8988T (cell line): ENCODE measurements at regions not wholly inside any gene's neighbourhood (a gene's known extent, or its start where the extent isn't known, plus 50 kb on each side); places are given as distances from the start of the nearest gene placed in this dataset.
"Not testable (repeated sequence)": the region's sequence is repeated elsewhere in the genome, so short reads cannot be mapped to it uniquely, and the experiment has no call there.

Experiments
- DNase-seq: peaks from one replicate; pipeline ENCODE4 v3.0.0; 2011

GRCh38 chrX:3428792-3429191 is 82.3 kb upstream of the MXRA5 start:
- DNase-seq: no peak

- DNase-seq: no peak
Observed at GRCh38 chrX:3426552-3426951, 80.1 kb upstream of the MXRA5 start.

DNA sequence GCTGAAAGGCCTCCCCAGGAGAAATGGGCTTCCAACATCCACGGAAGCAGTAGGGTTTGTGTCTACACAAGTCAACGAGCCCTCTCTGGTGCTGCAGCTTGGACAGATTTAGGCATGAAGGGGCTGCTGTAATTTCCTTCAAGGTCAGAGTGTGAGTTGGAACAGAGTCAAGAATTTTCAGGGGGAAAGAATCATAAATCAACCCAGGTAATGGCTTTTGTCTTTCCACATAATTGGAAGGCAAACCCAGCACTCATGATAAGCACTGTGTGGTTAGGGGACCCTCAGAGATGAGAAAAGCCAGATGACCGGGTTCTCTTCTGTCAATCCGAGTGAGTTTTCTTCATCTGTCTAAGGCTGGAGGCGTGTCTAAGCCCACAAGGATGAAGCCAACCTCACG is 78.6 kb upstream of the MXRA5 start:
- DNase-seq: no peak

- no peak for DNase-seq
Observed at GRCh38 chrX:3420316-3420715, 73.9 kb upstream of the MXRA5 start.

DNA sequence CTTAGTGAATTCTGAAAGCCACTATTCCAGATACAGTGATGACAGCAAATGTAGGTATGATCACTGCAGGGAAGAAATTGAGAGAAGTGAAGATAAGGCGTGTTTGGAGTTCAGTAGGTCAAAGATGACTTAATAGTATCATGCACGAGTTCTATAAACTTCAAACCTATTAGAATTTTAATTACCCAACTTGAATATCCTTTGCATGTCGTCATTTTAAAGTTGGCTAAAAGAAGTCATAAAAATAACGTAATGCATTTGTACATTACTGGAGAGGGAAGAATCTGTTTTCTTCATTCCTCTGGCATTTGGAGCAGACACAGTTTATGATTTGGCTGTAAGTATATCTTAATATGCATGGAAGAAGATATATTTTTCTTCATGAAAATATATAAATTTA is 68.6 kb upstream of the MXRA5 start:
- DNase-seq: no peak

DNA sequence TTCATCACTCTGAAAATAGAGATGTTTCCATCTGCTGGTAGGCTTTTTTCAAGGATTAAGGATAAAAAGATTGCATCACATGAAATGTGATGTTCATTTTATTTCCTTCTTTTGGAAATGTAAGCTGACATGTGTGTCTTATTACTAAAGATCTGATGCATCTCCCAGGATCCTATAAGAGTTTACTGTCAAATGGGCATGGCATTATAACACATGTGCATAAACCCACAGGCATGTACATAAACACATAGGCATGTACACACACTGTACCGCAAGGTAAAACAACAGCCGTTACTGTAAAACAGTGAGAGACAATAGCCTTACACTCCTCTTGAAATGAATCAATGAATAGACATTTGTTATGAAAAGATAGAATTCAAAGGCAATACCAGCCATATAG is 65.2 kb upstream of the MXRA5 start:
- not testable (repeated sequence) for DNase-seq

GRCh38 chrX:3409936-3410335 is 63.5 kb upstream of the MXRA5 start:
- DNase-seq: not testable (repeated sequence)

DNA sequence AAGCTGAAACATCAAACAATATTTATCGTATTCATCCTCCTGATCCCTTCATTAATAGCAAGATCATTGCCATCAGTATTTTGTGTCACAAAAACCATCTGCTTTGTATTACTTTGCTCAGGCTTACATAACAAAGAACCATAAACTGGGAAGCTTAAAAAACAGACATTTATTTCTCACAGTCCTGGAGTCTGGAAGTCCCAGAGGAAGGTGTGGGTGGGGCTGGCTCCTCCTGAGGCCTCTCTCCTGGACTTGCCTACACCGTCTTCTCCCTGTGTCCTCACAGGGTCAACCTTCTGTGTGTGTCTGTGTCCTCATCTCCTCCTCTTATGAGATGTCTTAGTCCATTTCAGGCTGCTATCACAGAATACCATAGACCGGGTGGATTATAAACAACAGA is 61.3 kb upstream of the MXRA5 start:
- DNase-seq: no peak

- no peak for DNase-seq
Observed at GRCh38 chrX:3407121-3407520, 60.7 kb upstream of the MXRA5 start.

- no peak for DNase-seq
Observed at GRCh38 chrX:3403748-3404147, 57.3 kb upstream of the MXRA5 start.
